ENCODE measurements at regions not wholly inside any gene's neighbourhood (a gene's known extent, or its start where the extent isn't known, plus 50 kb on each side); places are given as distances from the start of the nearest gene placed in this dataset.

GRCh38 chr20:51094221-51094620, 71.3 kb upstream of the KCNG1 start:
- TF ChIP-seq MYC (IDR thresholded peaks at IDR 0.05; ENCODE audit: borderline replicate concordance, low read length) = no peak
- no peak for TF ChIP-seq NFE2L2 (conservative IDR thresholded peaks at IDR 0.05; ENCODE audit: low read length)
- no peak for TF ChIP-seq REST (IDR thresholded peaks at IDR 0.05)
- no peak for TF ChIP-seq CTCF (IDR thresholded peaks at IDR 0.05)
- no peak for TF ChIP-seq MAX (IDR thresholded peaks at IDR 0.05)
- TF ChIP-seq EP300 (IDR thresholded peaks at IDR 0.05) = no peak
- no peak for TF ChIP-seq HOXB5 (CRISPR knock-in tag; IDR thresholded peaks at IDR 0.05)
- no peak for TF ChIP-seq HOXA7 (CRISPR knock-in tag; IDR thresholded peaks at IDR 0.05)
